K562 (cell line): ENCODE measurements at regions not wholly inside any gene's neighbourhood (a gene's known extent, or its start where the extent isn't known, plus 50 kb on each side); places are given as distances from the start of the nearest gene placed in this dataset.

Experiments
- ATAC-seq: fragments of 200-7000 bp; cut with Tn5 transposase; 3 replicates; pipeline ENCODE4 v1.9.1; 2020; ENCODE audit warnings: moderate library complexity
- BruUV-seq: library from RNA; stranded (reverse); fragments of 400-500 nt; replicated peaks from 2 replicates; lab custom pipeline; 2021; lab: Mats Ljungman, UMichigan
- CTCF ChIA-PET: fragments of 300-600 bp; formaldehyde crosslinking; extraction: SDS; loops from one replicate; lab custom pipeline; 2021; ENCODE audit warnings: low intra/inter-chr PET ratio; lab: Yijun Ruan, JAX
- POLR2A ChIA-PET: fragments of 300-600, 350-650 bp; sonication (Branson Sonifier 250); formaldehyde crosslinking; extraction: SDS; loops from one replicate; lab custom pipeline; 2021; ENCODE audit warnings: antibody characterized with exemption, inconsistent platforms; lab: Yijun Ruan, JAX
- DNase-seq, 4 experiments: peaks; one replicate each; pipeline versions ENCODE4 v3.0.0 to v3.0.0-alpha.2; 2011 to 2018; ENCODE audit warnings: low spot score in 3 of 4, mixed read lengths in 3 of 4; ENCODE audit errors: extremely low read depth in 1 of 4
- FAIRE-seq: peaks from 2 replicates; lab custom pipeline; 2011; peaks lifted over from hg19 to GRCh38; lab: Jason Lieb, UNC
- H2AFZ ChIP-seq: 2 replicates; pipeline ENCODE4 v1.6.0; 2011; ENCODE audit warnings: low read depth, low read length, control low read depth, inconsistent platforms
- H3K27ac ChIP-seq: fragments of 200-600 bp; 3 replicates; pipeline ENCODE4 v1.8.0; 2011; ENCODE audit warnings: low read depth, mild to moderate bottlenecking, control low read depth, inconsistent platforms, low read length, moderate library complexity, mixed read lengths; ENCODE audit errors: extremely low read depth
- H3K27me3 ChIP-seq, 2 experiments: fragments of 300-600 bp in 1 of 2; 2 replicates in 1 of 2; 3 replicates in 1 of 2; pipeline versions ENCODE4 v1.6.0 to v1.8.0; 2011; ENCODE audit warnings: inconsistent platforms in 2 of 2, low read length in 2 of 2, mild to moderate bottlenecking in 1 of 2, mixed read lengths in 1 of 2, moderate library complexity in 1 of 2; ENCODE audit not compliant: control insufficient read depth in 2 of 2, insufficient read depth in 2 of 2
- H3K36me3 ChIP-seq: fragments of 300-600 bp; 3 replicates; pipeline ENCODE4 v1.8.0; 2011; ENCODE audit warnings: mild to moderate bottlenecking, low read length, inconsistent platforms; ENCODE audit not compliant: control insufficient read depth, insufficient read depth
- H3K4me1 ChIP-seq, 2 experiments: fragments of 200-600 bp in 1 of 2; replicated peaks in 1 of 2; 2 replicates in 1 of 2; 3 replicates in 1 of 2; pipeline versions ENCODE4 v1.5.1 to v1.8.0; 2011; ENCODE audit warnings: inconsistent platforms in 2 of 2, low read length in 2 of 2, mild to moderate bottlenecking in 1 of 2, mixed read lengths in 1 of 2, moderate library complexity in 1 of 2; ENCODE audit not compliant: control insufficient read depth in 2 of 2, insufficient read depth in 2 of 2
- H3K4me2 ChIP-seq: 2 replicates; pipeline ENCODE4 v1.6.1; 2011; ENCODE audit warnings: low read length, control low read depth, inconsistent platforms, mixed read lengths; ENCODE audit not compliant: insufficient read depth
- H3K4me3 ChIP-seq: fragments of 200-600 bp; sonication (generic), shearing (Covaris generic); 2 replicates; pipeline ENCODE4 v1.5.1; 2016; ENCODE audit warnings: control low read depth, inconsistent platforms
- H3K79me2 ChIP-seq: fragments of 200-600 bp; 3 replicates; pipeline ENCODE4 v1.8.0; 2011; ENCODE audit warnings: low read length, inconsistent platforms; ENCODE audit not compliant: control insufficient read depth, insufficient read depth
- H3K9ac ChIP-seq, 2 experiments: 2 replicates each; pipeline versions ENCODE4 v1.6.0 to v1.6.1; 2011; ENCODE audit warnings: low read depth in 2 of 2, low read length in 2 of 2, control low read depth in 1 of 2, inconsistent platforms in 1 of 2, mild to moderate bottlenecking in 1 of 2, mixed read lengths in 1 of 2; ENCODE audit not compliant: insufficient read depth in 1 of 2
- H3K9me1 ChIP-seq: one replicate; pipeline ENCODE4 v1.6.0; 2011; ENCODE audit warnings: inconsistent platforms, mild to moderate bottlenecking, low read length, moderate library complexity; ENCODE audit not compliant: control insufficient read depth, insufficient read depth
- H3K9me3 ChIP-seq: replicated peaks from 2 replicates; pipeline ENCODE4 v1.5.1; 2011; ENCODE audit warnings: low read depth, low read length, inconsistent platforms; ENCODE audit not compliant: control insufficient read depth, insufficient read depth
- H4K20me1 ChIP-seq: replicated peaks from 2 replicates; pipeline ENCODE4 v1.6.1; 2011; ENCODE audit warnings: low read length, inconsistent platforms, mixed read lengths; ENCODE audit not compliant: control insufficient read depth, insufficient read depth
- ATF4 ChIP-seq: fragments of 450-650 bp; formaldehyde crosslinking; IDR thresholded peaks from 2 replicates; pipeline ENCODE4 v1.4.0; 2022; ENCODE audit warnings: mild to moderate bottlenecking, moderate library complexity
- HMGN3 ChIP-seq: IDR thresholded peaks from 2 replicates; pipeline ENCODE4 v1.6.1; 2011; ENCODE audit warnings: borderline replicate concordance, low read depth, mild to moderate bottlenecking, mixed read lengths, low read length; ENCODE audit not compliant: insufficient read length; ENCODE audit errors: extremely low read depth
- POLR3G ChIP-seq: IDR thresholded peaks from 2 replicates; pipeline ENCODE4 v1.6.1; 2011; ENCODE audit not compliant: insufficient read length, insufficient replicate concordance; ENCODE audit errors: extremely low read depth
- RERE ChIP-seq: sonication (generic); formaldehyde crosslinking; IDR thresholded peaks from 2 replicates; pipeline ENCODE4 v1.8.0; 2023; ENCODE audit warnings: missing genetic modification reagents, mild to moderate bottlenecking, borderline replicate concordance
- SRSF9 ChIP-seq: fragments of 200-400 bp; formaldehyde crosslinking; IDR thresholded peaks from 2 replicates; pipeline ENCODE4 v1.6.1; 2017; ENCODE audit warnings: low read depth, low read length, borderline replicate concordance
- ZBTB33 ChIP-seq: sonication (generic); formaldehyde crosslinking; IDR thresholded peaks from 2 replicates; pipeline ENCODE4 v1.8.1; 2023; ENCODE audit warnings: mild to moderate bottlenecking, missing genetic modification reagents
- whole genome bisulfite sequencing: fragments of 100-300 bp; shearing (Covaris generic); methylation state at CpG from one replicate; pipeline ENCODE4 v1.1.6; 2016; ENCODE audit warnings: low coverage, mixed read lengths; ENCODE audit not compliant: insufficient coverage; ENCODE audit errors: missing lambda C conversion rate; 5-methylcytosine and 5-hydroxymethylcytosine counted together
- in situ Hi-C: fragments of 300-500 bp; cut with MboI; formaldehyde crosslinking; loops from 4 replicates; pipeline ENCODE4 v1.15.0; 2018; ENCODE audit warnings: inconsistent platforms, mixed read lengths
- intact Hi-C: fragments of 100-400 bp; cut with micrococcal nuclease; formaldehyde crosslinking; loops from 2 replicates; pipeline ENCODE4 v1.14.2; 2022

GRCh38 chr14:49212721-49213120 lies 373.5 kb downstream of the RPS29 start (continued):
- no peak for TF ChIP-seq RERE (CRISPR knock-in tag)

- no peak overlapping the region for H3K9ac ChIP-seq
- no peak overlapping the region for H2AFZ ChIP-seq
- no peaks in the 10 kb centered on the region for H4K20me1 ChIP-seq
- no TSS peak for BruUV-seq
- TF ChIP-seq HMGN3 = no peak
- TF ChIP-seq ATF4 (CRISPR knock-in tag) = no peak
- no peak for TF ChIP-seq SRSF9
- no peak for TF ChIP-seq POLR3G
- TF ChIP-seq ZBTB33 (CRISPR knock-in tag) = no peak
- TF ChIP-seq, all 486 proteins: peak for 0
- H3K9me1 ChIP-seq = no peaks in the 10 kb centered on the region
- ChIA-PET POLR2A (no interaction called here), CTCF (no interaction called here)
- DNase-seq (no peak), FAIRE-seq (no peak), ATAC-seq (no peak)
- in situ Hi-C loops = no loop called here
- H3K27ac ChIP-seq = no peak overlapping the region
- H3K4me3 ChIP-seq = no peak overlapping the region
- H3K4me1 ChIP-seq = no peaks in the 10 kb centered on the region
- H3K36me3 ChIP-seq = no peaks in the 10 kb centered on the region
- no peaks in the 10 kb centered on the region for H3K79me2 ChIP-seq
- no peaks in the 10 kb centered on the region for H3K27me3 ChIP-seq
- WGBS = 0% methylated on average over 1 of the region's 1 CpG
- H3K4me2 ChIP-seq = no peak overlapping the region
- intact Hi-C loops = no loop called here
- H3K9me3 ChIP-seq = no peaks in the 10 kb centered on the region
Measured at GRCh38 chr14:49209416-49209815, 376.8 kb downstream of the RPS29 start.
